H9 (cell line): ENCODE measurements at regions not wholly inside any gene's neighbourhood (a gene's known extent, or its start where the extent isn't known, plus 50 kb on each side); places are given as distances from the start of the nearest gene placed in this dataset.

Experiments
- DNase-seq: peaks from one replicate; pipeline ENCODE4 v3.0.0-alpha.2; 2017
- H2AFZ ChIP-seq: one replicate; pipeline ENCODE4 v1.6.1; 2013; ENCODE audit warnings: mild to moderate bottlenecking, low read length, control low read depth, moderate library complexity
- H2AK5ac ChIP-seq: 2 replicates; pipeline ENCODE4 v1.6.1; 2013; ENCODE audit warnings: low read length, control low read depth, mixed read lengths; ENCODE audit not compliant: insufficient read length
- H2BK120ac ChIP-seq: one replicate; pipeline ENCODE4 v1.6.1; 2013; ENCODE audit warnings: low read depth, mild to moderate bottlenecking, low read length, control low read depth, inconsistent platforms; ENCODE audit not compliant: poor library complexity, severe bottlenecking
- H2BK12ac ChIP-seq: 2 replicates; pipeline ENCODE4 v1.6.1; 2013; ENCODE audit warnings: low read length, control low read depth, mixed read lengths, low read depth; ENCODE audit not compliant: insufficient read length
- H2BK15ac ChIP-seq: 2 replicates; pipeline ENCODE4 v1.6.1; 2013; ENCODE audit warnings: low read depth, low read length, control low read depth
- H2BK20ac ChIP-seq: one replicate; pipeline ENCODE4 v1.6.1; 2013; ENCODE audit warnings: low read depth, mild to moderate bottlenecking, low read length, control low read depth, inconsistent platforms; ENCODE audit not compliant: poor library complexity, severe bottlenecking
- H2BK5ac ChIP-seq: 2 replicates; pipeline ENCODE4 v1.6.1; 2013; ENCODE audit warnings: low read length, control low read depth, mixed read lengths; ENCODE audit not compliant: insufficient read length
- H3K14ac ChIP-seq: 2 replicates; pipeline ENCODE4 v1.6.1; 2013; ENCODE audit warnings: low read length, control low read depth; ENCODE audit not compliant: insufficient read depth
- H3K18ac ChIP-seq: 2 replicates; pipeline ENCODE4 v1.6.1; 2013; ENCODE audit warnings: low read depth, mild to moderate bottlenecking, mixed read lengths, low read length, control low read depth; ENCODE audit not compliant: insufficient read length
- H3K23ac ChIP-seq: 2 replicates; pipeline ENCODE4 v1.6.1; 2013; ENCODE audit warnings: low read length, control low read depth, mixed read lengths, low read depth; ENCODE audit not compliant: insufficient read length
- H3K23me2 ChIP-seq: 2 replicates; pipeline ENCODE4 v1.6.1; 2013; ENCODE audit warnings: low read depth, mild to moderate bottlenecking, mixed read lengths, low read length, control low read depth; ENCODE audit not compliant: insufficient read length, poor library complexity, severe bottlenecking
- H3K27ac ChIP-seq: 2 replicates; pipeline ENCODE4 v1.5.1; 2013; ENCODE audit warnings: low read length, control low read depth, mixed read lengths, low read depth; ENCODE audit not compliant: insufficient read length
- H3K27me3 ChIP-seq: 2 replicates; pipeline ENCODE4 v1.6.1; 2013; ENCODE audit warnings: low read length, control low read depth, inconsistent platforms; ENCODE audit not compliant: insufficient read depth
- H3K4ac ChIP-seq: 2 replicates; pipeline ENCODE4 v1.6.1; 2013; ENCODE audit warnings: low read depth, mild to moderate bottlenecking, control low read depth, inconsistent platforms, low read length, moderate library complexity
- H3K4me1 ChIP-seq: 2 replicates; pipeline ENCODE4 v1.6.1; 2013; ENCODE audit warnings: low read length, control low read depth, inconsistent platforms; ENCODE audit not compliant: insufficient read depth
- H3K4me2 ChIP-seq: 2 replicates; pipeline ENCODE4 v1.6.1; 2013; ENCODE audit warnings: low read length, control low read depth, mixed read lengths; ENCODE audit not compliant: insufficient read length, insufficient read depth
- H3K56ac ChIP-seq: 2 replicates; pipeline ENCODE4 v1.6.1; 2013; ENCODE audit warnings: low read depth, mild to moderate bottlenecking, mixed read lengths, low read length, control low read depth; ENCODE audit not compliant: insufficient read length
- H3K79me1 ChIP-seq: 2 replicates; pipeline ENCODE4 v1.6.1; 2013; ENCODE audit warnings: low read depth, mild to moderate bottlenecking, moderate library complexity, low read length, control low read depth, inconsistent platforms; ENCODE audit not compliant: insufficient read depth, poor library complexity, severe bottlenecking
- H3K79me2 ChIP-seq: 2 replicates; pipeline ENCODE4 v1.6.1; 2013; ENCODE audit warnings: low read length, control low read depth, inconsistent platforms; ENCODE audit not compliant: insufficient read depth
- H3K9ac ChIP-seq: 2 replicates; pipeline ENCODE4 v1.6.1; 2013; ENCODE audit warnings: low read length, control low read depth, mixed read lengths; ENCODE audit not compliant: insufficient read length; ENCODE audit errors: extremely low read depth
- H3K9me3 ChIP-seq: one replicate; pipeline ENCODE4 v1.6.1; 2013; ENCODE audit warnings: low read depth, low read length, inconsistent platforms; ENCODE audit not compliant: control insufficient read depth
- H3T11ph ChIP-seq: one replicate; pipeline ENCODE4 v1.6.1; 2013; ENCODE audit warnings: mild to moderate bottlenecking, low read length, control low read depth, inconsistent platforms
- H4K20me1 ChIP-seq: one replicate; pipeline ENCODE4 v1.6.1; 2013; ENCODE audit not compliant: control insufficient read depth, insufficient read length, insufficient read depth
- H4K5ac ChIP-seq: 2 replicates; pipeline ENCODE4 v1.6.1; 2013; ENCODE audit warnings: low read depth, mild to moderate bottlenecking, mixed read lengths, low read length, control low read depth; ENCODE audit not compliant: insufficient read length
- H4K8ac ChIP-seq: replicated peaks from 2 replicates; pipeline ENCODE4 v1.6.1; 2013; ENCODE audit warnings: low read length, control low read depth, mixed read lengths, low read depth; ENCODE audit not compliant: insufficient read length
- H4K91ac ChIP-seq: 2 replicates; pipeline ENCODE4 v1.6.1; 2013; ENCODE audit warnings: low read depth, mild to moderate bottlenecking, moderate library complexity, mixed read lengths, low read length, control low read depth; ENCODE audit not compliant: insufficient read length
- H3K27ac Mint-ChIP-seq, 3 experiments: 2 replicates in 2 of 3; 3 replicates in 1 of 3; pipeline ENCODE4 v1.8.0; 2020 to 2021; ENCODE audit warnings: mixed read lengths in 3 of 3, mild to moderate bottlenecking in 1 of 3, moderate library complexity in 1 of 3
- H3K27me3 Mint-ChIP-seq: 2 replicates; pipeline ENCODE4 v1.8.0; 2021; ENCODE audit warnings: low read depth, mild to moderate bottlenecking, moderate library complexity, mixed read lengths
- H3K36me3 Mint-ChIP-seq, 3 experiments: 2 replicates in 2 of 3; 3 replicates in 1 of 3; pipeline ENCODE4 v1.8.0; 2020 to 2021; ENCODE audit warnings: low read depth in 3 of 3, mixed read lengths in 3 of 3; ENCODE audit not compliant: insufficient read depth in 1 of 3
- H3K4me1 Mint-ChIP-seq, 2 experiments: 2 replicates each; pipeline ENCODE4 v1.8.0; 2020; ENCODE audit warnings: mixed read lengths in 2 of 2
- H3K4me3 Mint-ChIP-seq, 2 experiments: 2 replicates in 1 of 2; 3 replicates in 1 of 2; pipeline ENCODE4 v1.8.0; 2020 to 2021; ENCODE audit warnings: mild to moderate bottlenecking in 2 of 2, mixed read lengths in 2 of 2, moderate library complexity in 1 of 2
- H3K9me3 Mint-ChIP-seq, 2 experiments: 2 replicates in 1 of 2; 3 replicates in 1 of 2; pipeline ENCODE4 v1.8.0; 2020; ENCODE audit warnings: mild to moderate bottlenecking in 2 of 2, mixed read lengths in 2 of 2, moderate library complexity in 1 of 2
- WGBS: extraction: QIAGEN DNeasy Blood & Tissue Kit; methylation state at CpG from one replicate; pipeline ENCODE4 v1.1.7; 2013; ENCODE audit warnings: missing lambda C conversion rate, low lambda C conversion rate, mixed read lengths; ENCODE audit not compliant: insufficient read length; ENCODE audit errors: extremely low coverage; 5-methylcytosine and 5-hydroxymethylcytosine counted together
- TF ChIP-seq, protein P1 (sequence below): fragments of 200-600 bp; sonication (generic); conservative IDR thresholded peaks from 3 replicates; pipeline ENCODE4 v1.8.0; 2021; ENCODE audit warnings: antibody characterized with exemption, mild to moderate bottlenecking

DNA sequence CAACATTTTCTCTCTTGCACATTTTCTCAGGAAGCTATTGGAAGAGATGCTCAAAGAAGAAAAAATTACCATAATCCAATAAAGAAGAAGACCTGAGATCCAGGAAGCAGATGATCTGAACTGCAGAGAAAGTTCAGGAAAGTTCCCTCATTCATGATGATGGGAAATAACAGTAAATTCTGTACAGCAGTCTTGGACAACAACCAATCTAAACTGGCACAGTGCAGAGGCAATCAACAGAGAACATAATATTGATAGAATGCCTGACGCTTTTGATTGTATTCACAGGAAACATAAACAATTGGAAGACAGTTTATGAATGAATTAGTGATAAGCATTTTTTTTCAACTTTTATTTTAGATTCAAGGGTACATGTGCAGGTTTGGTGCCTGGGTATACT lies 428.9 kb downstream of the KCTD8 start:
- Histone ChIP-seq H2AFZ (no peak overlapping the region), H3K14ac (no peak overlapping the region), H2BK120ac (no peak overlapping the region), H3K4ac (no peak overlapping the region), H3T11ph (no peak overlapping the region), H3K27me3 (no peaks in the 10 kb centered on the region), H3K79me2 (no peaks in the 10 kb centered on the region), H4K8ac (no peak overlapping the region), H3K23me2 (no peaks in the 10 kb centered on the region), H2BK20ac (no peak overlapping the region), H3K4me1 (no peaks in the 10 kb centered on the region), H4K20me1 (no peaks in the 10 kb centered on the region), H4K5ac (no peak overlapping the region), H2BK15ac (no peak overlapping the region), H2BK5ac (no peak overlapping the region), H3K18ac (no peak overlapping the region), H3K23ac (no peak overlapping the region), H3K27ac (no peak overlapping the region), H2BK12ac (no peak overlapping the region), H3K9me3 (no peaks in the 10 kb centered on the region), H3K79me1 (no peaks in the 10 kb centered on the region), H3K4me2 (no peak overlapping the region), H3K9ac (no peak overlapping the region), H3K56ac (no peak overlapping the region), H2AK5ac (no peak overlapping the region), H4K91ac (no peak overlapping the region)
- Mint-ChIP-seq H3K27ac (no peak overlapping the region), H3K4me3 (no peak overlapping the region), H3K36me3 (peaks cover 0 to 9% (median 2%) of the 10 kb centered on the region in 3 experiments; a peak in 4 of 7 replicates), H3K27me3 (no peaks in the 10 kb centered on the region), H3K9me3 (peaks cover 3 to 4% of the 10 kb centered on the region in 2 experiments; a peak in 3 of 5 replicates), H3K4me1 (peaks cover 2 to 3% of the 10 kb centered on the region in 2 experiments; a peak in 1 of 4 replicates)
- no peak for DNase-seq
- TF ChIP-seq, protein P1, sequence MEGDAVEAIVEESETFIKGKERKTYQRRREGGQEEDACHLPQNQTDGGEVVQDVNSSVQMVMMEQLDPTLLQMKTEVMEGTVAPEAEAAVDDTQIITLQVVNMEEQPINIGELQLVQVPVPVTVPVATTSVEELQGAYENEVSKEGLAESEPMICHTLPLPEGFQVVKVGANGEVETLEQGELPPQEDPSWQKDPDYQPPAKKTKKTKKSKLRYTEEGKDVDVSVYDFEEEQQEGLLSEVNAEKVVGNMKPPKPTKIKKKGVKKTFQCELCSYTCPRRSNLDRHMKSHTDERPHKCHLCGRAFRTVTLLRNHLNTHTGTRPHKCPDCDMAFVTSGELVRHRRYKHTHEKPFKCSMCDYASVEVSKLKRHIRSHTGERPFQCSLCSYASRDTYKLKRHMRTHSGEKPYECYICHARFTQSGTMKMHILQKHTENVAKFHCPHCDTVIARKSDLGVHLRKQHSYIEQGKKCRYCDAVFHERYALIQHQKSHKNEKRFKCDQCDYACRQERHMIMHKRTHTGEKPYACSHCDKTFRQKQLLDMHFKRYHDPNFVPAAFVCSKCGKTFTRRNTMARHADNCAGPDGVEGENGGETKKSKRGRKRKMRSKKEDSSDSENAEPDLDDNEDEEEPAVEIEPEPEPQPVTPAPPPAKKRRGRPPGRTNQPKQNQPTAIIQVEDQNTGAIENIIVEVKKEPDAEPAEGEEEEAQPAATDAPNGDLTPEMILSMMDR: no peak
- WGBS: no CpG with 5 or more reads among the region's 1 CpG
